Hepatocyte (in vitro differentiated cells): ENCODE measurements at regions not wholly inside any gene's neighbourhood (a gene's known extent, or its start where the extent isn't known, plus 50 kb on each side); places are given as distances from the start of the nearest gene placed in this dataset.

Source experiments
- CTCF ChIP-seq: fragments of 200-600 bp; sonication (generic); IDR thresholded peaks from 2 replicates; pipeline ENCODE4 v1.5.1; 2016; ENCODE audit warnings: antibody characterized with exemption, mild to moderate bottlenecking; ENCODE audit not compliant: poor library complexity
- EZH2 ChIP-seq: fragments of 200-600 bp; sonication (generic); IDR thresholded peaks from 2 replicates; pipeline ENCODE4 v1.6.1; 2016; ENCODE audit warnings: antibody characterized with exemption, mild to moderate bottlenecking, borderline replicate concordance

GRCh38 chrX:82141942-82142341 lies 940.0 kb downstream of the SH3BGRL start:
- no peak for TF ChIP-seq CTCF
- no peak for TF ChIP-seq EZH2
